ENCODE measurements at regions not wholly inside any gene's neighbourhood (a gene's known extent, or its start where the extent isn't known, plus 50 kb on each side); places are given as distances from the start of the nearest gene placed in this dataset.

DNA sequence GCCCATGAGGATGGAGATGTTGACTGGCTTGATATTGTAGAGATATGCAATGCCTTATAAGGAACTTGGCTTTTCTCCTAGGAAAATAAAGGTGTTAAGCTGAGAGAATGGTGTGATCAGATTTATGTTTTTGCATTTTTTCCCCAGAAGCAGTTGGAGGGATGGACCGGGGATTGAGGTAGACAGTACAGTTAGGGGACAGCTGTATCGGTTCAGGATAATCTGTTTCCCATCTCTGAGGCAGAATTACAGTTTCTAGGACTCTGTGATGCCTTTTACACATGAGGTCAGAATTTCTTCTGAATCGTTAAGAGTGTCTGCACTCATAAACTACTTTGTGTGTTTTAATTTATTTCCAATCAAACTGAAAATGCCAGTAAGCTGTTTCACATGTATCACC is 261.5 kb downstream of the CYRIA start:
- TF ChIP-seq CTCF (IDR thresholded peaks at IDR 0.05) (no peak), POLR2A (IDR thresholded peaks at IDR 0.05) (no peak), POLR2AphosphoS5 (IDR thresholded peaks at IDR 0.05; ENCODE audit: insufficient read depth in 1 of 2, low read depth in 1 of 2) (no peak)
